HG03378 (cell line): ENCODE measurements at regions not wholly inside any gene's neighbourhood (a gene's known extent, or its start where the extent isn't known, plus 50 kb on each side); places are given as distances from the start of the nearest gene placed in this dataset.
A peak's percentile ranks its signal among the peaks of the same experiment; 100 is the strongest.
"Not testable (repeated sequence)": the region's sequence is repeated elsewhere in the genome, so short reads cannot be mapped to it uniquely, and the experiment has no call there.

Source experiments
- ATAC-seq: cut with Tn5 transposase; IDR thresholded peaks from one replicate; pipeline ENCODE4 v1.9.1; 2021; ENCODE audit warnings: mild to moderate bottlenecking, moderate library complexity; ENCODE audit not compliant: unreplicated experiment

DNA sequence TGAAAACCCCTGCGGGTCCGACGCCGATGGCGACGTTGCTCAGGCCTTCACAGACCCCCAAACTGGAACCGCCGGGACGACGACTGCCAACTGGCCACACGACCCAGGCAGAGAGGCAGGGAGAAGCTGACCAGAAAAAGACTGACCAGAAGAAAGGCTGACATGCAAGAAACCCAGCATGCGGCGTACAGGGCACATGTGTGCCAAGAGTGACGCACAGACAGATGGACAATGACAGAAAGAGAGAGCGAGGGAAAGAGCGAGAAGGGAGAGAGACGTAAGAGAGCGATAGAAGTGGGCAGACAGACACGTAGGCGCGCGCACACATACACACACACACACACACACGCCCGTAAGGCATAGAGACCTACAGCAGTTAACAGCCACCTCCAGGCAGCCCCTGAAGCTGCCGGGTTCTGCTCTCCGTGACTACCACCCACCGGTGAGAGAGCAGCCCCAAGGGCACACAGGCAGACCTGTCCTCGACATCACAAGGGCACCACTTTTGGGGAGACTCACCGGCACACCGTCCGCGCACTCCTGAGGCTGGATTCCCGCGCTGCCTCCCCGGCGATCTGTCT lies 67.2 kb upstream of the ZNF527 start:
- ATAC-seq: no peak

DNA sequence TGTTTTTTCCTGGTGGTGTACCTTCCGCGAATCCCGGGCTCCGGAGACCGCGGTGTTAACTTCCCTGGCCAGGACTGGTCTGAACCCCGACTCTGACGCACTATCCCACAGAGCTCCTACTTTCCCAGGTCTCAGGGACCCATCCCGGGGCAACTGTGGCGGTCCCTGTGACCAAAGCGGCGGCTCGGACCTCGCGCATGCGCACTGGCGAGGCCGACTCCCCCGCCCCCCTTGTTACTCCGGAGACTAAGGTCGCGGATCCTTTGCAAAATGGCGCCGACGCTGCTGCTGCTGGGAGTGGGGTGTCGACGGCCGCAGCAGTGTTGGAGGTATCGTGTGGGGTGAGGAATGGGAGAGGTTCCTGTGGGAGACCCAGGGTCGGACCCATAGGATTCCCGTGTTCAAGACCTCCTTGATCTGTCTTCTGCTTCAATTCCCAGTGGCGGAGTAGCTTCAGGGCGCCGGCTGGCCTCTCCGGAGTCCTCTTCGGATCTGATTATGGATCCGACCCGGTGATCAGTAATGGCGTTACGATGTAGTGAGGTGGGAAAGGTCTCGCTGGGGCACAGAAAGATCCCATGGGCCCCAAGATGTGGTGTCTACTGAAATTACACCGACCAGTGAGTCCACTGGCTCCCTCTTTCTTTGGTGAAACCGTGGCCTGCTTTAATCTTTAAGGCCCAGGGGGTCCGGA lies 66.6 kb upstream of the ZNF527 start:
- ATAC-seq: no peak

DNA sequence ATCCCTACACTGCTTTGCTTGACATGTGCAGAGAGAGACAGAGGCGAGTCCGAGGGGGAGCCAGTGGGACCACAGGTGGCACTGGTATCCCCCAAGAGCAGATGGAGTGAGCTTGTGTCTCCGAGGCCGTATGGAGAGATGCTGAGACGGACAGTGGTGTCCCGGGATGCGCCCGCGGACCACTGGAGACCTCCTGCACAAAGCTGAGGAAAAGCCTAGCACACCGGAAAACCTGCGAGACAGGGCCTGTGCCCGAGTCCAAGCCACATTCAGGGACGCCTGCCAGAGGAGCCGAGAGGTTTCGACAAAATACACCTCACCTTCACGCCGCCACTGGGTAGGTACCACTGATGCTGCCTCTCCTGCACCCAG lies 66.0 kb upstream of the ZNF527 start:
- ATAC-seq: no peak

DNA sequence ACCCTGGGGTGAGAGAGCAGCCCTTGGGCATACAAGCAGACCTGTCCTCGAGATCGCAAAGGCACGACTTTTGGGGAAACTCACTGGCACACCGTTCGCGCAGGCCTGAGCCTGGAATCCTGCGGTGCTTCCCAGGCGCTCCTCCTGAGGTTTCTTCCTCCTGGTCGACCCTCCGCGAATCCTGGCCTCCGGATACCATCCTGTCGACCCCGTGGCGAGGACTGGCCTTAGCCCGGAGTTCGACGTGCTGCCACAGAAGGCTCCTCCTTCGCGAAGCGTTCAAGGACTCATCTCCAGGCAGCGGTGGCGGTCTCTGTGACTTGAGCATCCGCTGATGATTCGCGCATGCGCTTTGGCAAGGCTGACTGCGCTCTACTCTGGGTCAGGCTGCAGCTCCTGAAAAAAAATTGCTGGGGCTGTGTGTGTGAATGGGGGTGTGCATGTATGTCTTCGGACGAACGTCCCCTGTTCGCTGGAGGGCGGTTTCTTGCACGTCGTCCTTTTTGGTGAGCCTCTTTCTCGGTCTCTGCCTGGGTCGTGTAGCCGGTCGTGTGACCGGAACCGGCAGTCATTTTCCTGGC lies 64.4 kb upstream of the ZNF527 start:
- no peak for ATAC-seq

DNA sequence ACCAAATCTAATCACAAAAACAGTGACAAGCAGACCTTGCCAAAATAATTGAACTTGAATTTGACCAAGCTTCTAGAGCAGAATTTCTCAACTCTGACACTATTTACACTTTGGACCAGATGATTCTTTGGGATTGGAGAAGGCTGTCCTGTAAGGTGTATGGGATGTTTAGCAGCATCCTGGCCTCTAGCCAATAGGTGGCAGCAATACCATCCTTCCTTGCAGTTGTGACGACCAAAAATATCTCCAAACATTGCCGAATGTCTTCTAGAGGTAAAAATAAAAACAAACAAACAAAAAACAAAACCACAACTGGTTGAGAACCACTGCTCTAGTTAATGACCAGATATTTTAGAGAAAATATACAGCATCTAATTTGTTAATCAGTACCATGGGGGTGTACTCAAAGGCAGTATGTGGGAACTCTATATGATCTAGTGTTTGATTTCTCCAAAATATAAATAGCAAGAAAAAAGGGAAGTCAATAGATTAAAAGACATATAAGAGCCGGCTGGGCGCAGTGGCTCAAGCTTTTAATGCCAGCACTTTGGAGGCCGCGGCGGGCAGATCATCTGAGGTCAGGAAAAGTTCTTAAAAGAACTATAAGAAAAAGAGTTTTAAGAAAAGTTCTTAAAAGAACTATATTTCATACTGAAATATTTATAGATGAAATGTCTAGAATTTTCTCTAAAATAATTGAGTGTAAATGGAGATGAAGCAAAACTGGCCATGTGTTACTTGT lies 60.9 kb upstream of the ZNF527 start:
- ATAC-seq: no peak

DNA sequence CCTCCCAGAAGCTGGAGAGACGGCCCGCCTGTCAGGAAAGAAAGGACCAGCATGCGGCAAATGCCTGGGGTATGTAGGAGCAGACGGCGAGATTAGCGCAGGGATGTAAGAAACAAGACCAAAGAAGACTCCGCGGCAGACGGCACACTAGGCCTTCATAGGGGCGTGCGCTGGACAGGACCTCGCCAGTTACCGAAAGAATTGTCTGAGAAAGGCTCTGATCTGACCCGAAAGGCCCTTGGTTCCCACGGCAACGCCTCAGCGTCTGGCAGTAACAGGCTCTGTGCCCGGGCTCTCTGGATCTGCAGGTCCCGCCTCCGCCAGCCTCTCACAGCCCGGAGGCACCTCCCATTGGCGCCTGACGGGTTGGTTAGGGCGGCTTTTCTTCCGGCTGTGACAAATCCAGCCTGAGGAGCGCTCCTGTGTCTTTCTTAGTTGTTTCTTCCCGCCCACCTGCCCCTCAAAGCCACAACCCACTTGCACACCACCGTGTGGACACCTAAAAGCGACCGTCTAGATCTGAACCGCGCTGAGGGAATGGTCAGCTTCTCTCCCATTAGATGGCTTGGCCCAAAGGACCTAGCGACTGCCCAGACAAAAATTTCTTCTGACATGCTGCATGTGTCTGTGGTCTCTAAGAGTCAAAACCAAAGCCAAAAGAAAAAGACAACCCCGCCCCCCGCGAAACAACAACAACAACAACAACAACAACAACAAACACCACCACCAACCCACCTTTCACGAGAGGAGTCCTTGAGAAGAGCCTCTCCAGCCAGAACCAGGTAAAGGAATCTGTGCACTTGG lies 58.2 kb upstream of the ZNF527 start:
- ATAC-seq: not testable (repeated sequence)

DNA sequence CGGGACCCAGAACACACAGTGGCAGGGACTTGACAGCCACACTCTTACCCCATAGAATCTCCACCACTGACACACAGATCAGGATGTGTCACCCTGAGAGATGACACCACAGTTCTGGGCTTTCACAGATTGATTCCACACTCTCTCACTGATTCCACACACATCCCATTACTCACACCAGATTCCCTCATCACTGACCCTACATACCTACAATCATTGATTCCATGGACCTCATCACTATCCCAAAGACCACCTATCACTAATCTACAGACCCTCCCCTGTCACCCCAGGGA lies 57.6 kb upstream of the ZNF527 start:
- ATAC-seq: no peak

DNA sequence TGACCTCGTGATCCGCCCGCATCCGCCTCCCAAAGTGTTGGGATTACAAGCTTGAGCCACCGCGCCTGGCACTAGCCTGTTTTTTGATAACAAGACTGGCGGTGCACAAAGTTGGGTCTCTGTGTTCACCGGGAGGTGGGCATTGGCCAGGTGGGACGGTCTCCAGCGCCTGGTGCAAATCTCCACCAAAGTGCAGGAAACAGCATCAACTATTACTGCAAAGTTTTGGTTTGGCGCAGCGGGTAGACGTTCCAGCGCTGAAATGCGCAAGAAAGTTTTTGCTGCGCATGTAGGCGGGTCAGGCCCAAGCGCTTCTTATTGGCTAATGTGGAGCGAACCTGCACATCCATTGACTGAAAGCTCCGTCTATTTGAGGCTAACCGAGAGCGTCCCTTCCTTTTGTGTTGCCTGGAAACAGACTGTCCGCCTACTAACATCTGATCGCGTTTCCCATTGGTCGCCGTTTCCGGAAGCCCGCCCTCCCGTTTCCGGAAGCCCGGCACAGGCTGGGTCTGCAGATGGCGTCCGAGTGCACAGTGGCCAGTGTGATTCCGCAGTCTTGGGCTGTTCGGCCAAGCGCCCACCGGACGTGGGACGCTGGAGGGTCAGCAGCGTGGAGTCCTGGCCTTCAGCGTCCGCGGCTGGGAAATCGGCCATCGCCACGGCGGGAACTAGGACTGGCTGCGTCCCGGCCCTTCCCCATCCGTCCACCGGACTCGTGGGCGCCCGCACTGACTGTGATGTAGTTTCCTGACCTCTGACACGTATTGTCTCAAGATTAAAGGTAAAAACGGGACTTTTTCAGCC lies 53.3 kb upstream of the ZNF527 start:
- ATAC-seq: peak; percentile 99

DNA sequence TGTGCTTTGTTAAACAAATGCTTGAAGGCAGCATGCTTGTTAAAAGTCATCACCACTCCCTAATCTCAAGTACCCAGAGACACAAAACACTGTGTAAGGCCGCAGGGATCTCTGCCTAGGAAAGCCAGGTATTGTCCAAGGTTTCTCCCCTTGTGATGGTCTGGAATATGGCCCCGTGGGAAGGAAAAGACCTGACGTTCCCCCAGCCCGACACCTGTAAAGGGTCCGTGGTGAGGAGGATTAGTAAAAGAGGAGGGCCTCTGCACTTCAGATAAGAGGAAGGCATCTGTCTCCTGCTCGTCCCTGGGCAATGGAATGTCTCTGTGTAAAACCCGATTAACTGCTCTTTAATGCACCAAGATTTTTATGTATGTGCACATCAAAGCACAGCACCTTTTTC lies 49.9 kb upstream of the ZNF527 start:
- not testable (repeated sequence) for ATAC-seq
